Lung (tissue), 11 donors: ENCODE measurements at regions not wholly inside any gene's neighbourhood (a gene's known extent, or its start where the extent isn't known, plus 50 kb on each side); places are given as distances from the start of the nearest gene placed in this dataset.

Source experiments
- ATAC-seq: fragments of 200-7000 bp; cut with Tn5 transposase; one replicate; pipeline ENCODE4 v1.9.1; 2020; ENCODE audit warnings: moderate number of reproducible peaks; ENCODE audit not compliant: insufficient read depth, low FRiP score
- DNase-seq, 3 donors: peaks; one replicate each; pipeline ENCODE4 v3.0.0-alpha.2; 2013 to 2017
- H3K27ac ChIP-seq, 2 donors: one replicate each; pipeline ENCODE4 v1.5.1; 2013; ENCODE audit warnings: mild to moderate bottlenecking in 2 of 2, moderate library complexity in 2 of 2, control low read depth in 1 of 2, inconsistent platforms in 1 of 2, low read depth in 1 of 2, low read length in 1 of 2
- H3K27me3 ChIP-seq, 3 donors: one replicate each; pipeline ENCODE4 v1.5.1; 2013; ENCODE audit warnings: low read length in 2 of 3; ENCODE audit not compliant: control insufficient read depth in 3 of 3, insufficient read depth in 3 of 3
- H3K36me3 ChIP-seq, 4 donors: one replicate each; pipeline ENCODE4 v1.5.1; 2013; ENCODE audit warnings: low read length in 4 of 4, mild to moderate bottlenecking in 1 of 4, moderate library complexity in 1 of 4; ENCODE audit not compliant: control insufficient read depth in 4 of 4, insufficient read depth in 4 of 4
- H3K4me1 ChIP-seq, 5 donors: one replicate each; pipeline ENCODE4 v1.5.1; 2013; ENCODE audit warnings: low read length in 5 of 5, mild to moderate bottlenecking in 2 of 5, moderate library complexity in 1 of 5; ENCODE audit not compliant: control insufficient read depth in 5 of 5, insufficient read depth in 5 of 5
- H3K4me3 ChIP-seq: one replicate; pipeline ENCODE4 v1.5.1; 2013; ENCODE audit warnings: mild to moderate bottlenecking, control low read depth, moderate library complexity
- H3K9ac ChIP-seq, 2 donors: one replicate each; pipeline ENCODE4 v1.5.1; 2013; ENCODE audit warnings: low read length in 2 of 2, control low read depth in 1 of 2; ENCODE audit not compliant: insufficient read depth in 1 of 2
- H3K9me3 ChIP-seq, 4 donors: one replicate each; pipeline ENCODE4 v1.5.1; 2013; ENCODE audit warnings: low read length in 3 of 4, mild to moderate bottlenecking in 1 of 4, moderate library complexity in 1 of 4; ENCODE audit not compliant: control insufficient read depth in 4 of 4, insufficient read depth in 3 of 4
- CTCF ChIP-seq: IDR thresholded peaks from 2 replicates; pipeline ENCODE4 v1.5.1; 2012; ENCODE audit warnings: mild to moderate bottlenecking; ENCODE audit errors: control extremely low read depth, extremely low read depth
- WGBS, 2 donors: extraction: QIAGEN DNeasy Blood & Tissue Kit; methylation state at CpG; one replicate each; pipeline ENCODE4 v1.1.7; 2013; 5-methylcytosine and 5-hydroxymethylcytosine counted together
- donor health status: control.
- donor health status: control.
- donor health status: Bipolar disorder and iron deficiency.
- donor health status: healthy.
- donor health status: DM: yes; HTN: yes; CAD: no.

DNA sequence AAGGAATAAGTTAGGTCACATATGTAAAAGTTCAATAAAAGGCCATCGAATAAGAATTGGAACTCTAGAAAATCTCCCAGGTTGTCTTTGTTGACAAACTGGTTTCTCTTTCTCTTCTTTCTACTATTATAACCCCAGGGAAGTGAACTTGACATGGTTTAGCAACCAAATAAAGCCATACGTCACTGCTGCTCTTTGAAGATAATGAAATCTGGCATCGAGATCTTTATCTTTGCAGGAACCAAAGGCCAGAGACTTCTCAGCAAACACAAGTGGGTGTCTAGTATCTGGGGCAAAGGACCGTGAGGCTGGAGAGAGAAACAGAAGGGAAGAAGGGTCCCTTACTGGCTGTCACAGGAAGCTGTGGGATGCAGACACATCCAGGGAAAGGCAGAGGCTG, 286.7 kb upstream of the CDYL start:
- 71 to 74% methylated on average over 4 of the region's 4 CpGs for WGBS, 2 donors
- TF ChIP-seq CTCF = no peak
- H3K9ac ChIP-seq = no peak overlapping the region
- no peak overlapping the region for H3K27ac ChIP-seq
- no peaks in the 10 kb centered on the region for H3K27me3 ChIP-seq
- no peaks in the 10 kb centered on the region for H3K36me3 ChIP-seq
- ATAC-seq = no peak
- DNase-seq = no peak
- peaks cover 0 to 3% (median 0%) of the 10 kb centered on the region in 5 donors for H3K4me1 ChIP-seq
- peaks cover 0 to 17% (median 8%) of the 10 kb centered on the region in 4 donors for H3K9me3 ChIP-seq
- H3K4me3 ChIP-seq = no peak overlapping the region

DNA sequence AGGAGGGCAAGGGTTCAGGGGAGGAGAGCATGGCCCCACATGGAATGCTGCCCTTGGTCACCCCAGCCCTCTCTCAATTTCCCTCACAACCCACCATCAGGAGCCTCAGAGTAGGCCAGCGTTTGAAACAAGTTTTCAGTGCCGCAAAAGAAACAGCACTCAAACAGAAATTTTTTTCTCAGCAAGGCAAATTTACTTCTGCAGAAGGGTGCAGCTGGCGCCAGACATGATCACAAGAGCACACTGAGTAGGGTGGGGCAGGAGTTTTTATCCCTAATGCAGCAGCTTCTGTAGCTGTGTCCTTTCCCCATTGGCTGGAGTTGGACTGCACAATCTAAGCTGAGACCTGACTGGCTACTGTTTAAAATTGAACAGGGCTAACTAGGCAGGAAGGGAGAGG, 287.8 kb upstream of the CDYL start:
- no peaks in the 10 kb centered on the region for H3K36me3 ChIP-seq
- H3K4me3 ChIP-seq = no peak overlapping the region
- no peak overlapping the region for H3K27ac ChIP-seq
- no peaks in the 10 kb centered on the region for H3K27me3 ChIP-seq
- 96% methylated on average over 3 of the region's 3 CpGs for WGBS, 2 donors
- H3K9ac ChIP-seq = no peak overlapping the region
- peaks cover 0 to 3% (median 0%) of the 10 kb centered on the region in 5 donors for H3K4me1 ChIP-seq
- H3K9me3 ChIP-seq = peaks cover 0 to 17% (median 8%) of the 10 kb centered on the region in 4 donors
- ATAC-seq (no peak), DNase-seq (no peak)
- no peak for TF ChIP-seq CTCF

- TF ChIP-seq CTCF = no peak
- H3K36me3 ChIP-seq = no peaks in the 10 kb centered on the region
- no peak overlapping the region for H3K9ac ChIP-seq
- WGBS, 2 donors = 78 to 80% methylated on average over 2 of the region's 2 CpGs
- no peak overlapping the region for H3K27ac ChIP-seq
- peaks cover 0 to 17% (median 8%) of the 10 kb centered on the region in 4 donors for H3K9me3 ChIP-seq
- ATAC-seq (peak; percentile 55), DNase-seq (no peak)
- no peak overlapping the region for H3K4me3 ChIP-seq
- H3K27me3 ChIP-seq = no peaks in the 10 kb centered on the region
- peaks cover 0 to 3% (median 0%) of the 10 kb centered on the region in 5 donors for H3K4me1 ChIP-seq
These were observed 288.7 kb upstream of the CDYL start for GRCh38 chr6:4487538-4487937.

DNA sequence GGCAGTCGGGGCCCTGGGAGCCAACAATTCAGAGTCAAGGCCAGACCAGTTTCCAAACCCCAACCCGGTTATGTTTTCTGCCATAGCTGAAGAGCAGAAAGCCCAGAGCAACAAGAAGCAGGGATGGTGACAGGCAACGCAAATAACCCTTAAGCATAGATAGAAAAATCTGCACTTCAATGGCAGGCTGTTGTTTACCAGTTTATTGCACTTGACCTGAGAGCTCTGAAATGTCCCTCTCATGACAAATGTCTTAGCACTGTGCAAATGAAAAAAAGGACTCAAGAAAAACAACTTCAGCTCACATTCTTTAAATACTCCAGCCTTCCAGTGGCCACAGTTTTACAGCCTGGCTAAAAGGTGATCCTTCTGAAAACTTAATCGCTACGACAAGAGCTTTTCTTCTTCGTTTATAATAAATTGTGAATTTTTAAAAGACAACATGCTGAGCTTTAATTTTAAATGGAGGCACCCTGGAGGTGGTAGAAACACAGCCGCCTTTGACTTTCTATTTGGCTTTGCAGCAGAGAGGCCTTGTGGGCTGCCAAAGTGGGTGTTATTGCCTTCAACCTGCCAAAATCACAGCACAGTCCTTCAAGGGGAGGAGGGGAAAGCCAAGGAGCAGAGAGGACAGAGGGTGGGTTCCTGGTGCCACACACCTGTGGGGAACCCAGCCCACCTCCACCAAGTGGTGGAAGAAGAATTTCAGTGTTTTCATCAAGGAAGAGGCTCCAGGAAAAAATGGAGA, 289.5 kb upstream of the CDYL start:
- ATAC-seq (peak; percentile 19), DNase-seq (peak; percentile 19 to 55 (median 19))
- H3K36me3 ChIP-seq = no peaks in the 10 kb centered on the region
- H3K9me3 ChIP-seq = peaks cover 0 to 14% (median 8%) of the 10 kb centered on the region in 4 donors
- H3K27me3 ChIP-seq = no peaks in the 10 kb centered on the region
- no peak overlapping the region for H3K9ac ChIP-seq
- H3K27ac ChIP-seq = peak overlapping the region in 1 of 2 donors; percentile 69
- H3K4me1 ChIP-seq = peaks cover 0 to 3% (median 0%) of the 10 kb centered on the region in 5 donors
- 64% methylated on average over 7 of the region's 7 CpGs for WGBS, 2 donors
- no peak overlapping the region for H3K4me3 ChIP-seq
- TF ChIP-seq CTCF = no peak
